ENCODE measurements at regions not wholly inside any gene's neighbourhood (a gene's known extent, or its start where the extent isn't known, plus 50 kb on each side); places are given as distances from the start of the nearest gene placed in this dataset.
"Not testable (repeated sequence)": the region's sequence is repeated elsewhere in the genome, so short reads cannot be mapped to it uniquely, and the experiment has no call there.

GRCh38 chr3:117054556-117054955 is 345.0 kb downstream of the TUSC7 start:
- intact Hi-C loops (cut with DNase I; ENCODE audit: low total_unique reads) = no loop called here
- DNase-seq (ENCODE audit: low spot score in 2 of 2) = no peak
- 55 to 71% methylated on average over 2 of the region's 2 CpGs for WGBS, 2 donors
- TF ChIP-seq CTCF (IDR thresholded peaks at IDR 0.05) (no peak), POLR2A (IDR thresholded peaks at IDR 0.05) (no peak)
- H3K4me3 ChIP-seq (ENCODE audit: low read depth, poor library complexity, severe bottlenecking) = no peak overlapping the region

GRCh38 chr3:117056946-117057345 is 347.4 kb downstream of the TUSC7 start:
- H3K4me3 ChIP-seq (ENCODE audit: low read depth, poor library complexity, severe bottlenecking); intact Hi-C loops (cut with DNase I; ENCODE audit: low total_unique reads); DNase-seq (ENCODE audit: low spot score in 2 of 2): not testable (repeated sequence)
- 64 to 78% methylated on average over 5 of the region's 5 CpGs for WGBS, 2 donors

- H3K4me3 ChIP-seq (ENCODE audit: low read depth, poor library complexity, severe bottlenecking) = no peak overlapping the region
- TF ChIP-seq POLR2A (IDR thresholded peaks at IDR 0.05) (no peak), CTCF (IDR thresholded peaks at IDR 0.05) (no peak)
- WGBS, 2 donors = 30 to 41% methylated on average over 6 of the region's 6 CpGs
- intact Hi-C loops (cut with DNase I; ENCODE audit: low total_unique reads) = no loop called here
- no peak for DNase-seq (ENCODE audit: low spot score in 2 of 2)
Measured at GRCh38 chr3:117059067-117059955, 349.7 kb downstream of the TUSC7 start.

GRCh38 chr3:117059956-117060270 is 350.3 kb downstream of the TUSC7 start:
- TF ChIP-seq CTCF (IDR thresholded peaks at IDR 0.05) (no peak), POLR2A (IDR thresholded peaks at IDR 0.05) (no peak)
- no peak overlapping the region for H3K4me3 ChIP-seq (ENCODE audit: low read depth, poor library complexity, severe bottlenecking)
- DNase-seq (ENCODE audit: low spot score in 2 of 2) = no peak
- WGBS, 2 donors = 52 to 58% methylated on average over 3 of the region's 3 CpGs
- intact Hi-C loops (cut with DNase I; ENCODE audit: low total_unique reads) = no loop called here

GRCh38 chr3:117063930-117064329 is 354.4 kb downstream of the TUSC7 start:
- 52 to 56% methylated on average over 1 of the region's 1 CpG for WGBS, 2 donors
- DNase-seq (ENCODE audit: low spot score in 2 of 2) = no peak
- intact Hi-C loops (cut with DNase I; ENCODE audit: low total_unique reads) = no loop called here

GRCh38 chr3:117068301-117068700 is 358.7 kb downstream of the TUSC7 start:
- 81 to 87% methylated on average over 2 of the region's 2 CpGs for WGBS, 2 donors
- DNase-seq (ENCODE audit: low spot score in 2 of 2) = no peak
- no peak overlapping the region for H3K4me3 ChIP-seq (ENCODE audit: low read depth, poor library complexity, severe bottlenecking)
- intact Hi-C loops (cut with DNase I; ENCODE audit: low total_unique reads) = no loop called here
- TF ChIP-seq CTCF (IDR thresholded peaks at IDR 0.05) (no peak), POLR2A (IDR thresholded peaks at IDR 0.05) (no peak)

More at GRCh38 chr3:117063930-117064329, 354.4 kb downstream of the TUSC7 start:
- TF ChIP-seq POLR2A (IDR thresholded peaks at IDR 0.05) = no peak
- TF ChIP-seq CTCF (IDR thresholded peaks at IDR 0.05) = no peak
- no peak overlapping the region for H3K4me3 ChIP-seq (ENCODE audit: low read depth, poor library complexity, severe bottlenecking)

Measured in lower leg skin (tissue), 4 donors.